MCF 10A (cell line): ENCODE measurements at regions not wholly inside any gene's neighbourhood (a gene's known extent, or its start where the extent isn't known, plus 50 kb on each side); places are given as distances from the start of the nearest gene placed in this dataset.
A peak's percentile ranks its signal among the peaks of the same experiment; 100 is the strongest.
"Not testable (repeated sequence)": the region's sequence is repeated elsewhere in the genome, so short reads cannot be mapped to it uniquely, and the experiment has no call there.

Experiments used
- BruUV-seq: library from RNA; stranded (reverse); fragments of 400-500 nt; replicated peaks from 2 replicates; lab custom pipeline; 2021; lab: Mats Ljungman, UMichigan
- CTCF ChIA-PET: fragments of 300-600 bp; sonication (Branson Sonifier 250); formaldehyde crosslinking; extraction: SDS; loops from one replicate; lab custom pipeline; 2021; ENCODE audit warnings: antibody characterized with exemption, inconsistent platforms; lab: Yijun Ruan, JAX
- POLR2A ChIA-PET: fragments of 300-600, 350-650 bp; sonication (Branson Sonifier 250); formaldehyde crosslinking; extraction: SDS; loops from one replicate; lab custom pipeline; 2020; ENCODE audit warnings: antibody characterized with exemption, inconsistent platforms; lab: Yijun Ruan, JAX
- DNase-seq: peaks from one replicate; pipeline ENCODE4 v3.0.0-alpha.2; 2018; ENCODE audit not compliant: unreplicated experiment
- H3K27ac Mint-ChIP-seq: one replicate; pipeline ENCODE4 v1.8.0; 2022; ENCODE audit warnings: mild to moderate bottlenecking, low read depth, mixed read lengths; ENCODE audit not compliant: unreplicated experiment
- H3K27me3 Mint-ChIP-seq: one replicate; pipeline ENCODE4 v1.8.0; 2022; ENCODE audit warnings: mixed read lengths; ENCODE audit not compliant: insufficient read depth, unreplicated experiment
- H3K36me3 Mint-ChIP-seq: one replicate; pipeline ENCODE4 v1.8.0; 2022; ENCODE audit warnings: mild to moderate bottlenecking, moderate library complexity, mixed read lengths; ENCODE audit not compliant: insufficient read depth, unreplicated experiment
- H3K4me1 Mint-ChIP-seq: one replicate; pipeline ENCODE4 v1.8.0; 2022; ENCODE audit warnings: mixed read lengths; ENCODE audit not compliant: insufficient read depth, unreplicated experiment
- H3K4me3 Mint-ChIP-seq: one replicate; pipeline ENCODE4 v1.8.0; 2022; ENCODE audit warnings: mild to moderate bottlenecking, moderate library complexity, mixed read lengths; ENCODE audit not compliant: unreplicated experiment
- H3K9me3 Mint-ChIP-seq: one replicate; pipeline ENCODE4 v1.8.0; 2022; ENCODE audit warnings: mixed read lengths; ENCODE audit not compliant: unreplicated experiment
- CTCF ChIP-seq: fragments of 200-600 bp; IDR thresholded peaks from one replicate; pipeline ENCODE4 v1.8.0; 2022; ENCODE audit warnings: antibody characterized with exemption, mild to moderate bottlenecking; ENCODE audit not compliant: unreplicated experiment
- intact Hi-C: fragments of 100-400 bp; cut with micrococcal nuclease; formaldehyde crosslinking; loops from 2 replicates; pipeline ENCODE4 v1.14.1; 2022

GRCh38 chr12:19616781-19617180 lies 177.5 kb downstream of the AEBP2 start:
- intact Hi-C loops = no loop called here
- ChIA-PET CTCF (no interaction called here), POLR2A (no interaction called here)
- H3K4me3 Mint-ChIP-seq = no peak overlapping the region
- peaks cover 1% of the 10 kb centered on the region for H3K9me3 Mint-ChIP-seq
- no peaks in the 10 kb centered on the region for H3K36me3 Mint-ChIP-seq
- BruUV-seq = no TSS peak
- no peak overlapping the region for H3K27ac Mint-ChIP-seq
- H3K27me3 Mint-ChIP-seq = no peaks in the 10 kb centered on the region
- no peak for DNase-seq
- no peak for TF ChIP-seq CTCF
- peaks cover 9% of the 10 kb centered on the region for H3K4me1 Mint-ChIP-seq

GRCh38 chr12:19620222-19620621 lies 180.9 kb downstream of the AEBP2 start:
- TF ChIP-seq CTCF = no peak
- POLR2A ChIA-PET = interaction anchor here (0.6 kb wide), 1 partner anchor 490 kb away, joined by 3 read pairs; no protein-coding TSS in a partner anchor
- BruUV-seq = no TSS peak
- CTCF ChIA-PET = no interaction called here
- no peaks in the 10 kb centered on the region for H3K9me3 Mint-ChIP-seq
- peak; percentile 78 for DNase-seq
- no peaks in the 10 kb centered on the region for H3K36me3 Mint-ChIP-seq
- H3K27ac Mint-ChIP-seq = peak overlapping the region; percentile 86
- H3K4me3 Mint-ChIP-seq = no peak overlapping the region
- H3K4me1 Mint-ChIP-seq = peaks cover 9% of the 10 kb centered on the region
- intact Hi-C loops = no loop called here
- H3K27me3 Mint-ChIP-seq = no peaks in the 10 kb centered on the region

- ChIA-PET CTCF (interaction anchor here (1.2 kb wide), 1 partner anchor 17 kb away, joined by 3 read pairs; no protein-coding TSS in a partner anchor), POLR2A (no interaction called here)
- Mint-ChIP-seq H3K27me3 (no peaks in the 10 kb centered on the region), H3K4me1 (peaks cover 14% of the 10 kb centered on the region), H3K9me3 (no peaks in the 10 kb centered on the region), H3K36me3 (no peaks in the 10 kb centered on the region), H3K4me3 (no peak overlapping the region), H3K27ac (no peak overlapping the region)
- no peak for DNase-seq
- no TSS peak for BruUV-seq
- TF ChIP-seq CTCF = no peak
- intact Hi-C loops = no loop called here
These were observed 184.6 kb downstream of the AEBP2 start for GRCh38 chr12:19623751-19624399.

- intact Hi-C loops = no loop called here
- ChIA-PET CTCF (interaction anchor here (1.2 kb wide), 1 partner anchor 17 kb away, joined by 3 read pairs; no protein-coding TSS in a partner anchor), POLR2A (no interaction called here)
- H3K4me1 Mint-ChIP-seq = peaks cover 14% of the 10 kb centered on the region
- no peaks in the 10 kb centered on the region for H3K36me3 Mint-ChIP-seq
- no peak for DNase-seq
- no peak overlapping the region for H3K4me3 Mint-ChIP-seq
- no peaks in the 10 kb centered on the region for H3K9me3 Mint-ChIP-seq
- no peak overlapping the region for H3K27ac Mint-ChIP-seq
- no peaks in the 10 kb centered on the region for H3K27me3 Mint-ChIP-seq
- no TSS peak for BruUV-seq
- no peak for TF ChIP-seq CTCF
These were observed 185.2 kb downstream of the AEBP2 start for GRCh38 chr12:19624491-19624890.

- BruUV-seq, H3K4me1 Mint-ChIP-seq, H3K27me3 Mint-ChIP-seq, POLR2A ChIA-PET, H3K4me3 Mint-ChIP-seq, H3K36me3 Mint-ChIP-seq, intact Hi-C loops, H3K27ac Mint-ChIP-seq, H3K9me3 Mint-ChIP-seq: not testable (repeated sequence)
- CTCF ChIA-PET = interaction anchor here (0.7 to 2.2 kb wide), 3 partner anchors 8 to 33 kb away, joined by 3 to 9 read pairs (median 3); no protein-coding TSS in a partner anchor
- DNase-seq = peak; percentile 20
These were observed 186.3 kb downstream of the AEBP2 start for GRCh38 chr12:19625551-19625950.
